ENCODE measurements at regions not wholly inside any gene's neighbourhood (a gene's known extent, or its start where the extent isn't known, plus 50 kb on each side); places are given as distances from the start of the nearest gene placed in this dataset.

DNA sequence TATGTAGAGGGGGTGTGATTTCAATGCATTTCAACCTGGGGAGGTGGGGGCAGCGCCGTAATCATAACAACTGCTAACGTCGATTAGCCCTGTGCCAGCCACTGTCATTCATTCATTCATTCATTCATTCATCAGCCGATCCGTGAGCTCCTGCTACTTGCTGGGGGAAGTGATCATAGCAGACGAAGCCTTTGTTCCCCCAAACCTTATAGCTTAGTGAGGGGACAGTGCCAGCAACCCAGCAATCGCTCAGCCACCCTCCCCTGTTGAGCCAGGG, 106.5 kb upstream of the GSE1 start:
- no peaks in the 10 kb centered on the region for H4K20me1 ChIP-seq (ENCODE audit: control insufficient read depth, insufficient read depth, insufficient read length)
- no peaks in the 10 kb centered on the region for H3K27me3 ChIP-seq (ENCODE audit: insufficient read depth, low read length)
- H3K18ac ChIP-seq (ENCODE audit: insufficient read length, low read depth, low read length), result no peak overlapping the region
- no peak overlapping the region for H3K27ac ChIP-seq (ENCODE audit: insufficient read length, low read depth, low read length)
- H3K14ac ChIP-seq (ENCODE audit: insufficient read depth, low read length), result no peak overlapping the region; the same call in 1 of the 2 replicates
- TF ChIP-seq, protein P1, sequence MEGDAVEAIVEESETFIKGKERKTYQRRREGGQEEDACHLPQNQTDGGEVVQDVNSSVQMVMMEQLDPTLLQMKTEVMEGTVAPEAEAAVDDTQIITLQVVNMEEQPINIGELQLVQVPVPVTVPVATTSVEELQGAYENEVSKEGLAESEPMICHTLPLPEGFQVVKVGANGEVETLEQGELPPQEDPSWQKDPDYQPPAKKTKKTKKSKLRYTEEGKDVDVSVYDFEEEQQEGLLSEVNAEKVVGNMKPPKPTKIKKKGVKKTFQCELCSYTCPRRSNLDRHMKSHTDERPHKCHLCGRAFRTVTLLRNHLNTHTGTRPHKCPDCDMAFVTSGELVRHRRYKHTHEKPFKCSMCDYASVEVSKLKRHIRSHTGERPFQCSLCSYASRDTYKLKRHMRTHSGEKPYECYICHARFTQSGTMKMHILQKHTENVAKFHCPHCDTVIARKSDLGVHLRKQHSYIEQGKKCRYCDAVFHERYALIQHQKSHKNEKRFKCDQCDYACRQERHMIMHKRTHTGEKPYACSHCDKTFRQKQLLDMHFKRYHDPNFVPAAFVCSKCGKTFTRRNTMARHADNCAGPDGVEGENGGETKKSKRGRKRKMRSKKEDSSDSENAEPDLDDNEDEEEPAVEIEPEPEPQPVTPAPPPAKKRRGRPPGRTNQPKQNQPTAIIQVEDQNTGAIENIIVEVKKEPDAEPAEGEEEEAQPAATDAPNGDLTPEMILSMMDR (conservative IDR thresholded peaks at IDR 0.05), result no peak
- H3K79me2 ChIP-seq (ENCODE audit: insufficient read depth, low read length), result no peaks in the 10 kb centered on the region
- no peak overlapping the region for H2AK5ac ChIP-seq (ENCODE audit: insufficient read length, low read length)
- peaks cover 7% of the 10 kb centered on the region; the same call in 1 of the 2 replicates for H3K4me1 ChIP-seq (ENCODE audit: insufficient read depth, low read length)
- H4K8ac ChIP-seq (replicated peaks; ENCODE audit: insufficient read length, low read depth, low read length), result no peak overlapping the region
- WGBS (ENCODE audit: extremely low coverage, insufficient read length, low lambda C conversion rate), result no CpG with 5 or more reads among the region's 8 CpGs
- Mint-ChIP-seq H3K36me3 (ENCODE audit: insufficient read depth in 1 of 3, low read depth in 3 of 3) (no peaks in the 10 kb centered on the region; a peak in 1 of 7 replicates), H3K4me3 (no peak overlapping the region), H3K27me3 (ENCODE audit: low read depth) (peaks cover 7% of the 10 kb centered on the region), H3K9me3 (no peaks in the 10 kb centered on the region), H3K27ac (no peak overlapping the region), H3K4me1 (peaks cover 23 to 52% of the 10 kb centered on the region in 2 experiments)
- no peaks in the 10 kb centered on the region for H3K9me3 ChIP-seq (ENCODE audit: control insufficient read depth, low read depth, low read length)
- H4K5ac ChIP-seq (ENCODE audit: insufficient read length, low read depth, low read length), result no peak overlapping the region
- no peak overlapping the region for H2AFZ ChIP-seq (ENCODE audit: low read length)
- H3K23me2 ChIP-seq (ENCODE audit: insufficient read length, low read depth, low read length, poor library complexity, severe bottlenecking), result no peaks in the 10 kb centered on the region
- no peak overlapping the region for H3T11ph ChIP-seq (ENCODE audit: low read length)
- no peak overlapping the region for H2BK15ac ChIP-seq (ENCODE audit: low read depth, low read length)
- no peak overlapping the region for H3K23ac ChIP-seq (ENCODE audit: insufficient read length, low read depth, low read length)
- no peak overlapping the region for H2BK5ac ChIP-seq (ENCODE audit: insufficient read length, low read length)
- no peak overlapping the region for H3K56ac ChIP-seq (ENCODE audit: insufficient read length, low read depth, low read length)
- no peaks in the 10 kb centered on the region for H3K79me1 ChIP-seq (ENCODE audit: insufficient read depth, low read depth, low read length, poor library complexity, severe bottlenecking)
- H3K9ac ChIP-seq (ENCODE audit: extremely low read depth, insufficient read length, low read length), result no peak overlapping the region
- H2BK20ac ChIP-seq (ENCODE audit: low read depth, low read length, poor library complexity, severe bottlenecking), result no peak overlapping the region
- no peak overlapping the region for H4K91ac ChIP-seq (ENCODE audit: insufficient read length, low read depth, low read length)
- H3K4me2 ChIP-seq (ENCODE audit: insufficient read depth, insufficient read length, low read length), result no peak overlapping the region
- no peak overlapping the region for H2BK12ac ChIP-seq (ENCODE audit: insufficient read length, low read depth, low read length)
- no peak for DNase-seq
- no peak overlapping the region for H3K4ac ChIP-seq (ENCODE audit: low read depth, low read length)
- H2BK120ac ChIP-seq (ENCODE audit: low read depth, low read length, poor library complexity, severe bottlenecking), result no peak overlapping the region

All from H9 (cell line).